ENCODE measurements at regions not wholly inside any gene's neighbourhood (a gene's known extent, or its start where the extent isn't known, plus 50 kb on each side); places are given as distances from the start of the nearest gene placed in this dataset.

GRCh38 chr6:149248693-149249369, 68.7 kb upstream of the TAB2 start:
- TF ChIP-seq CBX5 (IDR thresholded peaks at IDR 0.05; ENCODE audit: low read depth, low read length) (no peak), JUND (IDR thresholded peaks at IDR 0.05; ENCODE audit: low read length) (no peak), EP300 (IDR thresholded peaks at IDR 0.05; ENCODE audit: borderline replicate concordance in 1 of 2, low read depth in 2 of 2, low read length in 2 of 2) (no peak), CHD1 (IDR thresholded peaks at IDR 0.05; ENCODE audit: low read depth, low read length) (no peak), NRF1 (IDR thresholded peaks at IDR 0.05; ENCODE audit: low read depth, low read length) (no peak), CHD2 (IDR thresholded peaks at IDR 0.05; ENCODE audit: low read length) (no peak), RFX5 (IDR thresholded peaks at IDR 0.05; ENCODE audit: borderline replicate concordance, low read depth, low read length) (no peak)
- TF ChIP-seq, protein P1, sequence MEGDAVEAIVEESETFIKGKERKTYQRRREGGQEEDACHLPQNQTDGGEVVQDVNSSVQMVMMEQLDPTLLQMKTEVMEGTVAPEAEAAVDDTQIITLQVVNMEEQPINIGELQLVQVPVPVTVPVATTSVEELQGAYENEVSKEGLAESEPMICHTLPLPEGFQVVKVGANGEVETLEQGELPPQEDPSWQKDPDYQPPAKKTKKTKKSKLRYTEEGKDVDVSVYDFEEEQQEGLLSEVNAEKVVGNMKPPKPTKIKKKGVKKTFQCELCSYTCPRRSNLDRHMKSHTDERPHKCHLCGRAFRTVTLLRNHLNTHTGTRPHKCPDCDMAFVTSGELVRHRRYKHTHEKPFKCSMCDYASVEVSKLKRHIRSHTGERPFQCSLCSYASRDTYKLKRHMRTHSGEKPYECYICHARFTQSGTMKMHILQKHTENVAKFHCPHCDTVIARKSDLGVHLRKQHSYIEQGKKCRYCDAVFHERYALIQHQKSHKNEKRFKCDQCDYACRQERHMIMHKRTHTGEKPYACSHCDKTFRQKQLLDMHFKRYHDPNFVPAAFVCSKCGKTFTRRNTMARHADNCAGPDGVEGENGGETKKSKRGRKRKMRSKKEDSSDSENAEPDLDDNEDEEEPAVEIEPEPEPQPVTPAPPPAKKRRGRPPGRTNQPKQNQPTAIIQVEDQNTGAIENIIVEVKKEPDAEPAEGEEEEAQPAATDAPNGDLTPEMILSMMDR (IDR thresholded peaks at IDR 0.05; ENCODE audit: control extremely low read depth in 1 of 3, insufficient read depth in 1 of 3, low read depth in 1 of 3, low read length in 3 of 3), result no peak
- TF ChIP-seq, protein P2, sequence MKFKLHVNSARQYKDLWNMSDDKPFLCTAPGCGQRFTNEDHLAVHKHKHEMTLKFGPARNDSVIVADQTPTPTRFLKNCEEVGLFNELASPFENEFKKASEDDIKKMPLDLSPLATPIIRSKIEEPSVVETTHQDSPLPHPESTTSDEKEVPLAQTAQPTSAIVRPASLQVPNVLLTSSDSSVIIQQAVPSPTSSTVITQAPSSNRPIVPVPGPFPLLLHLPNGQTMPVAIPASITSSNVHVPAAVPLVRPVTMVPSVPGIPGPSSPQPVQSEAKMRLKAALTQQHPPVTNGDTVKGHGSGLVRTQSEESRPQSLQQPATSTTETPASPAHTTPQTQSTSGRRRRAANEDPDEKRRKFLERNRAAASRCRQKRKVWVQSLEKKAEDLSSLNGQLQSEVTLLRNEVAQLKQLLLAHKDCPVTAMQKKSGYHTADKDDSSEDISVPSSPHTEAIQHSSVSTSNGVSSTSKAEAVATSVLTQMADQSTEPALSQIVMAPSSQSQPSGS (IDR thresholded peaks at IDR 0.05; ENCODE audit: low read length), result no peak

Data from H1 (cell line).